Skeletal muscle tissue (tissue), 3 donors: ENCODE measurements at regions not wholly inside any gene's neighbourhood (a gene's known extent, or its start where the extent isn't known, plus 50 kb on each side); places are given as distances from the start of the nearest gene placed in this dataset.

ENCODE experiments used
- H3K27ac ChIP-seq: one replicate; pipeline ENCODE4 v1.7.0; 2013; ENCODE audit warnings: mild to moderate bottlenecking, low read depth, low read length, inconsistent platforms
- H3K27me3 ChIP-seq, 3 donors: one replicate each; pipeline ENCODE4 v1.7.0; 2013; ENCODE audit warnings: low read length in 3 of 3; ENCODE audit not compliant: control insufficient read depth in 3 of 3, insufficient read depth in 3 of 3
- H3K36me3 ChIP-seq, 3 donors: one replicate each; pipeline ENCODE4 v1.7.0; 2013; ENCODE audit warnings: low read length in 3 of 3; ENCODE audit not compliant: control insufficient read depth in 3 of 3, insufficient read depth in 3 of 3
- H3K4me1 ChIP-seq, 3 donors: one replicate each; pipeline ENCODE4 v1.7.0; 2013; ENCODE audit warnings: low read length in 3 of 3, mild to moderate bottlenecking in 3 of 3; ENCODE audit not compliant: control insufficient read depth in 3 of 3, insufficient read depth in 3 of 3
- H3K4me3 ChIP-seq, 3 donors: one replicate each; pipeline ENCODE4 v1.7.0; 2013; ENCODE audit warnings: low read length in 3 of 3
- H3K9ac ChIP-seq, 3 donors: one replicate each; pipeline ENCODE4 v1.7.0; 2013; ENCODE audit warnings: low read length in 3 of 3, mild to moderate bottlenecking in 3 of 3, moderate library complexity in 2 of 3, low read depth in 1 of 3
- H3K9me3 ChIP-seq, 3 donors: one replicate each; pipeline ENCODE4 v1.7.0; 2013; ENCODE audit warnings: low read length in 3 of 3; ENCODE audit not compliant: control insufficient read depth in 3 of 3
- donor health status: Osteomylitis.

DNA sequence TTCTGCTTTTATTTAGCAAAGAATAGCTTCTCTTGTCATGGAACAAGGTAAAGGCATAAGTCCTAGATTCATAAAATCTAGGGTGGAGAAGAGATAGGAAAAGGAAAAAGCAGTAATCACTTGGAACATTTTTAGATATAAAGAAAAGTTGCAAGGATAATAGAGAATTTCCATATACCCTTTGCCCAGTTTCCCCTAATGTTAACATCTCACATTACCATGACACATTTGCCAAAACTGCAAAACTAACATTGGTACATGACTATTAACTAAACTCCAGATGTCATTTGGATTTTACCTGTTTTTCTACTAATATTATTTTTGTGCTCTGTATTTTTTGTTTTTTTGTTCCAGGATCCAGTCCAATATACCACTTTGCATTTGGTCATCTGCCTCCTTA is 265.1 kb downstream of the ETAA1 start:
- H3K4me3 ChIP-seq, result no peak overlapping the region
- peaks cover 10 to 13% (median 10%) of the 10 kb centered on the region in 3 donors for H3K4me1 ChIP-seq
- H3K27ac ChIP-seq, result no peak overlapping the region
- H3K9ac ChIP-seq, result no peak overlapping the region
- H3K27me3 ChIP-seq, result no peaks in the 10 kb centered on the region
- H3K9me3 ChIP-seq, result no peaks in the 10 kb centered on the region
- H3K36me3 ChIP-seq, result no peaks in the 10 kb centered on the region

DNA sequence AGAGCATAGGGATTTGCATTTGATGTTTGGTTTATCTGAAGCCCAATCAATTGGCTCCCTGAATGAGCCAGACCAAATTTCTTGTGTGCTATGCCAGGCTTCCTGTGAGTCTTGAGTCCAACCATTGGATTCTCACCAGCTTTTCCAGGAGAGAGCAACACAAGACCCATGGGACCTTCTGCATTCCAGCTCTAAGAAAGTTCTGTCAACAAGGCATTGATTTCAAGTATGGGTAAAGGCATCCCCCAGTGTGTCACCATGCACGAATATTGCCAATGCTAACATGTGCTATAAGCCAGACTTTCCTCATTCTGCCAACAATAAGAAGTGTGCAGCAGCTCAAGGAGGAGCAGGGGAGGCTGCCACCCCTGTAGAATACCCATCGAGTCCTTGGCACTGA is 266.6 kb downstream of the ETAA1 start:
- Histone ChIP-seq H3K9ac (no peak overlapping the region), H3K9me3 (no peaks in the 10 kb centered on the region), H3K27me3 (no peaks in the 10 kb centered on the region), H3K27ac (no peak overlapping the region), H3K36me3 (no peaks in the 10 kb centered on the region), H3K4me3 (no peak overlapping the region), H3K4me1 (peaks cover 13 to 25% (median 19%) of the 10 kb centered on the region in 3 donors)

DNA sequence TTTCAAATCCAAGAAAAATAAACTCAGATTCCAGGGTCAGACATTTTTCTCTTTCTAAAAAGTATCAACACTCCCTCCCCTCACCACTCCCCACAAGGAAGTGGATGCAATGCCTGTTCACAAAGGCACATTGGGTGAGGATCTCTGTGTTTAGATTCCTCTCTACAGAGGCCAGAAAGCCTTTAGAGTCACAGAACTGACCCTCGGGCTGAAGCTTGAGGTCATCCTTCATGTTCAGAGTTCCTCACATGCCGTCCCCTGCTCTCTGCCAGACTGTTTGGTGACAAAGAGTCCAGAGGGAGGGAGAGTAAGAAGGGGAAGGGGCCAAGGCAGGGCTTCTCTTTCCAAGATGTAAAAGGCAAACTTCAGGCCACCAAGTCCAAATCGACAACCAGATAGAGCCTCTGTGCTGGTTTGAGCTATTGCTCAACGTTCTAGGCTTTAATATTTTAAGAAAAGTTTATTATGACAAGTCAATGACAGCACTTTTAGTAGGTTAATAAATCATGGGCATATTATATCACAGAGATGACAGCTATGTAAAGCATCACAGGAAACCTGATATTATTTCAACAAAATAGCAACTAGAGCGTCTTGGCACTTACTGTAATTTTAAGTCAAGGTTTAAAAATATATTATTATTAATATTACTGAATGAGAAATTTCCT is 269.4 kb downstream of the ETAA1 start:
- peak overlapping the region; percentile 80 for H3K27ac ChIP-seq
- peak overlapping the region; percentile 46 to 62 (median 57) for H3K9ac ChIP-seq
- H3K27me3 ChIP-seq, result no peaks in the 10 kb centered on the region
- no peak overlapping the region for H3K4me3 ChIP-seq
- no peaks in the 10 kb centered on the region for H3K36me3 ChIP-seq
- no peaks in the 10 kb centered on the region for H3K9me3 ChIP-seq
- peaks cover 21 to 37% (median 31%) of the 10 kb centered on the region in 3 donors for H3K4me1 ChIP-seq

DNA sequence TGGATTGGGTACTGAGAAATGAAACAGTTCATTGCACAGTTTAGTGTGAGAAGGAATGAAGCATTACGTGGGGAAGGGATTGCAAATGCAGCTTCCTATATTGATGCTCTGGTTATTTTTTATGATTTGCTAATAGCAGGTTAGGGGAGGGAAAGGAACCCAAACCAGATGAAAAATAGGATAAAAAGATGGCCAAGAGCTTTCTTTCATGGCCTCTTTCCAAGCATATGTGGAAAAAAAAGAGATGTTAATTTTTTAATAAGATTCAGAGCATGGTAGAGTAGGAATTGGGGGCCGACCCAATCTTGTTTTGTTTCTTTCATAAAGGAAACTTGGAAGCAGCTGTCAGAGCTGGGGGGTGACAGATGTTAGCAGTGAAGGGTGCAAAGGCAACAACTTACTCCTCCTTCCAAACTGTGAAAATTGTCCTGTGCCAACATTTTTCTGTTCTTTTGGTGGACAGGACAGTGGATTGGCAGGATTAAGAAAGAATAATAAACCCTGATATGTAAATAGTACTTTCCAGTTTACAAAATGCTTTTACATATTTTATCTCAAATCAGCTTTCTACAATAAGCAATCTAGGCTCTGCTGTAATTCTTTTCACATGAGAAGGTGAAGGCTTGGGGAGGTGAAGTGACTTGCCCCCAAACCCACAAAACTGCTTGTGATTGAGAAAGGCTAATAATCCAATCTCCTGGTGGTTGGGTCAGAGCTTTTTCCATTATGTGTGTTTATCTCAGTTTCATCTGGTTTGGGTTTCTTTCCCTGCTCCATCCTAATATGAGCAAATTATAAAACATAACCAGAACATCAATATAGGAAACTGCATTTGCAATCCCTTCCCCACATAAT is 270.1 kb downstream of the ETAA1 start:
- peaks cover 24 to 45% (median 39%) of the 10 kb centered on the region in 3 donors for H3K4me1 ChIP-seq
- peak overlapping the region; percentile 58 for H3K27ac ChIP-seq

DNA sequence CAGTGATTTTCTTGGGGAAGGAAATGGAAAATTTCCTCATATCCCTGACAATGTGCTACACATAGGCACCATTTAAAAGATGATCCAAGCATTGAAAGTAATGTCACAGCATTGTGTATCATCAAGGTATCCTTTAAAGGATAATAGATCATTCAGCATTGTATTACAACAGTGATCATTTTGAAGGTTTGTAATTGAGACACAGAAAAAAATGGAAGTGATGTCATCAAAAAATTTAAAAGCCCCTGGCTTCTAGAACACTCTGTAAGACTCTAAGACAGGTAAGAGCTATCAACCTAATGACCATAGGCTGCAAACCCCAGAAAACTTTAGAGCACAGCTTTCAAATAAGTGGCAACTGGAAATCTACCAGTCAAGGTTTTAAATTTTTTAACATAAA is 271.4 kb downstream of the ETAA1 start:
- Histone ChIP-seq H3K4me3 (no peak overlapping the region), H3K36me3 (no peaks in the 10 kb centered on the region), H3K4me1 (peaks cover 24 to 52% (median 46%) of the 10 kb centered on the region in 3 donors), H3K9ac (no peak overlapping the region), H3K27ac (no peak overlapping the region), H3K27me3 (no peaks in the 10 kb centered on the region), H3K9me3 (no peaks in the 10 kb centered on the region)

More for the DNA sequence above, 270.1 kb downstream of the ETAA1 start:
- Histone ChIP-seq H3K9me3 (no peaks in the 10 kb centered on the region), H3K27me3 (no peaks in the 10 kb centered on the region), H3K4me3 (no peak overlapping the region), H3K9ac (peak overlapping the region in 1 of 3 donors; percentile 57), H3K36me3 (no peaks in the 10 kb centered on the region)

DNA sequence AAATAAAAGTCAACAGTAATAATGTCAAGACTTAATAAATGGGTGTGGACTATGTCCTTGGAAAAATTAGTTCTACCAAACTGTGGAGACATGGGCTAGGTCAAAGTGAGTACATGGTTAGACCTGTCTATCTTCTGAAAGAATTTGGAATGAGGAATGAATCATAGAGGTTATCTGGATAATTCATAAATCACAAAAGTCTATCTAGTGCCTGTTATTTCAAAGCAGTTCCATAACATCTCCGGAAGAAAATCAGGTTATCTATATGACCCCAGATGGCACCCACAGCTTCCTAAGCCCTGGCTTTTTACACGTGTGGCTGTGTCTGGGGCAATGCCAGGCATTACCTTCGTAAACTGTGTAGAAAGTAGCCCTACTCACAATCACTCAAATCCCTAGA is 272.0 kb downstream of the ETAA1 start:
- H3K4me1 ChIP-seq, result peaks cover 24 to 57% (median 49%) of the 10 kb centered on the region in 3 donors
- no peaks in the 10 kb centered on the region for H3K9me3 ChIP-seq
- no peaks in the 10 kb centered on the region for H3K36me3 ChIP-seq
- no peak overlapping the region for H3K4me3 ChIP-seq
- H3K27me3 ChIP-seq, result no peaks in the 10 kb centered on the region
- H3K9ac ChIP-seq, result no peak overlapping the region
- H3K27ac ChIP-seq, result no peak overlapping the region

DNA sequence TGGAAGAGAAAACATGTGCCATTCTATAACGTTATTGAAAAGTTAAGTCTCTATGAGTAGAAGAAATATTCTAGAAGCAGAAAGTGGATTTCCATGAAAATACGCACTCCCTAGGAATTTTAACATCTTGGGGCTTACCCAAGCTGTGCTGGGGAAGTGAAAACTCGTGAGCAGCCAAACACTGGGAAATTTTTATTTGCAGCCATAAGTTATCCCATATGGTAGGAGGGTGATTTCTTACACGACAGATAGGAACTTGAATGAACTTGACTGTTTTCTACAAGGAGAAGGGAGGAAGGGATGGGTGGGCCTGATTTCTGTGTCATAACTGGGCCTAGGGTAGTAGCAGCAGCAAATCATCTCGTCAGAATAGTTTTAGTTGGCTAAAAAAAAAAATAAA is 272.6 kb downstream of the ETAA1 start:
- Histone ChIP-seq H3K27me3 (no peaks in the 10 kb centered on the region), H3K27ac (peak overlapping the region; percentile 88), H3K36me3 (no peaks in the 10 kb centered on the region), H3K4me1 (peaks cover 24 to 58% (median 50%) of the 10 kb centered on the region in 3 donors), H3K9me3 (no peaks in the 10 kb centered on the region), H3K4me3 (no peak overlapping the region), H3K9ac (no peak overlapping the region)

DNA sequence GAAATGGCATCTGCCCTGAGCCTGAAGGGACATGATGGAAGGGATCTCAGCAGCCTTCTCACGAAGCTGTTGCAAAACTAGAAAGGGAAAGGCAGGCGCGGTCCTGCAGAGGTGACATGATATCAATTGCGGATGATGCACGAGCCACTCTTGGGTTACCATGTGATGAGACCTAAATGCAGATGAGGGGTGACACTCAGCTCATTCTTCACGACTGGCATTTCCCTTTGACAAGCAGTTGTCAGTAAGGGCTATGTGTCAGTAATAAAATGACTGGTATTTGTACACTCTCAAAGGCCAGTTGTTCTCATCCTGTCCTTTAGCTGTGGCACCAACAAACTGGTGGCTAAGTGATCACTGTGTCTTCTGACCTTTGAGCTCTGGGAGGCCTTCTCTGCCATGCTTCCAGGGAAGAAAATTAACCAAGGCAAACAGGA is 273.6 kb downstream of the ETAA1 start:
- H3K27me3 ChIP-seq, result no peaks in the 10 kb centered on the region
- H3K27ac ChIP-seq, result peak overlapping the region; percentile 88
- H3K9me3 ChIP-seq, result no peaks in the 10 kb centered on the region
- H3K36me3 ChIP-seq, result no peaks in the 10 kb centered on the region
- H3K9ac ChIP-seq, result peak overlapping the region in 1 of 3 donors; percentile 61
- peaks cover 26 to 64% (median 52%) of the 10 kb centered on the region in 3 donors for H3K4me1 ChIP-seq
- H3K4me3 ChIP-seq, result no peak overlapping the region

DNA sequence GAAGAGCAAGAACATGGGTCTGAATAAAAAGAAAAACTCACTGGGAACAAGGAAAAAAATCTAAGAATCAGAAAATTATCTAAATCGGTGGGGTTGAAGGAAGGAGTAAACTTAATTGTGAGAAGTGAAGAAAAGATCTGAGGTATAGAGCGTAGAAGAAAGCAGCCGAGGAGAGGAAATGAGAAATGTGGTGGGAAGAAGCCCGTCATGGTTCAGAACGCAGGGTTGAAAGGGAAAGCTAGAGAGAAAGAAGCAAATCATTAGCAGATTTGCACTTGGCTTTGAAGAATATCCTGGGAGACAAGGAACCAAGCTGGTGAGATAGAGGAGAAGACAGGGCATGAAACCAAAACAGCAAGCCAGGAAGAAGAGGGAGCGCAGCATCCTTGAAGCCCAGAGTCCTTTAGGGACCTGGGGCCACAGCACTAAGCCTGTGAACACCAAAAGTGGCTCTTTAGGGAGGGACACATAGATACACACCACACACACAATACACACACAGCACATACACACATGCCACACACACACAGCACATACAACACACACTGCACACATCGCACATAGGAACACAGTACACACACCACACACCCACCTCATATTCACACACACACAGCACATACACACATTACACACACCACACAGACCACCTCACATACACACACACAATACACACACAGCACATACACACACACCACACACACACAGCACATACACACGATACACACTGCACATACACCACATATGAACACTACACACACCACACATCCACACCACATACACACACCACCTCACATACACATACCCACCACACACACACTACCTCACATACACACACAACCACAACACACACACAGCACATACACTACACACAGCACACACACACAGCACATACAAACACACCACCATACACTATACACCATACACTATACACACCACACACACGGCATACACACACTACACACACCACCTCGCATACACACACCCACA is 274.6 kb downstream of the ETAA1 start:
- Histone ChIP-seq H3K27ac (peak overlapping the region; percentile 88), H3K27me3 (no peaks in the 10 kb centered on the region), H3K9me3 (no peaks in the 10 kb centered on the region), H3K9ac (peak overlapping the region in 1 of 3 donors; percentile 10), H3K4me1 (peaks cover 20 to 57% (median 46%) of the 10 kb centered on the region in 3 donors), H3K36me3 (no peaks in the 10 kb centered on the region), H3K4me3 (no peak overlapping the region)
